AG04449 (cell line): ENCODE measurements at regions not wholly inside any gene's neighbourhood (a gene's known extent, or its start where the extent isn't known, plus 50 kb on each side); places are given as distances from the start of the nearest gene placed in this dataset.

Experiments used
- CTCF ChIA-PET: fragments of 350-600 bp; formaldehyde crosslinking; extraction: SDS; loops from one replicate; lab custom pipeline; 2021; ENCODE audit warnings: antibody characterized with exemption; lab: Yijun Ruan, JAX
- POLR2A ChIA-PET: fragments of 400-600, 350-600 bp; formaldehyde crosslinking; extraction: SDS; loops from one replicate; lab custom pipeline; 2020; ENCODE audit warnings: antibody characterized with exemption, inconsistent platforms; lab: Yijun Ruan, JAX
- DNase-seq: peaks from one replicate; pipeline ENCODE4 v3.0.0-alpha.2; 2010; ENCODE audit warnings: low read depth, low spot score
- H3K4me3 ChIP-seq: 2 replicates; pipeline ENCODE4 v1.5.1; 2011; ENCODE audit warnings: low read depth, mild to moderate bottlenecking, control low read depth, low read length
- TF ChIP-seq, protein P1 (sequence below): IDR thresholded peaks from one replicate; pipeline ENCODE4 v1.5.1; 2011; ENCODE audit warnings: mild to moderate bottlenecking, moderate library complexity, low read length, control low read depth, inconsistent platforms; ENCODE audit not compliant: insufficient read depth; ENCODE audit errors: missing control alignments

DNA sequence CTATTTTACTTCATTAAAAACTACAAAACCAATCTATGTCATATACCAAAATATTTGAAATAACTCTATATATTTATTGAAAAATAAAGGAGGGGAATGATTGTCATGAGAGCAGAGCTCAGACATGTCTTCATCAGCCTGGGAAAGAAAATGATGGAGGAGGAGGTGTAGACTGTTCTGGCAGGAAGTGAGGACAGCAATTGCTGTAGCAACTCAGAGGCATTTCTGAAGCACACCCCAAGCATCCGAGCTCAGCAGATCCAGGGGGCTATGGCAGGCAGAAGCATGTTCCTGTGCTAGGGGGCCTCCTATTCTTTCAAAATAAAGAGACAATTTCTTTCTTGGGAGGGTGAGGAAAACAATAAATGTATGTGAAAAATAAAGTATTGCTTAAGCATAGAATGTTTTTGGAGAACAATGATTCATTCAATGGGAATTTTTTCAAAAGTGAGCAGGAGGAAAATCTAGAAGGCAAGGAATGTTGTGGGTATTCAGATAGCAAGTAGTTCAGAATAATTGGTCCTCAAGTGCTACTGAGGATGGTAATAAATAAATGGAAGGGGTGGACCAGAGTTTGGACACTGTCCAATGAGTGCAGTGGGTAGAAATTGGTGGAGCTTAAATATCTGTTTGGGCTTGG, 383.4 kb downstream of the CDH11 start:
- CTCF ChIA-PET, result interaction anchor here (1.0 kb wide), 1 partner anchor 10 kb away, joined by 3 read pairs; no protein-coding TSS in a partner anchor
- DNase-seq, result peak; percentile 64
- POLR2A ChIA-PET, result interaction anchor here (0.6 to 1.0 kb wide), 2 partner anchors 13 to 214 kb away, joined by 3 read pairs; no protein-coding TSS in a partner anchor
- no peak overlapping the region for H3K4me3 ChIP-seq
- TF ChIP-seq, protein P1, sequence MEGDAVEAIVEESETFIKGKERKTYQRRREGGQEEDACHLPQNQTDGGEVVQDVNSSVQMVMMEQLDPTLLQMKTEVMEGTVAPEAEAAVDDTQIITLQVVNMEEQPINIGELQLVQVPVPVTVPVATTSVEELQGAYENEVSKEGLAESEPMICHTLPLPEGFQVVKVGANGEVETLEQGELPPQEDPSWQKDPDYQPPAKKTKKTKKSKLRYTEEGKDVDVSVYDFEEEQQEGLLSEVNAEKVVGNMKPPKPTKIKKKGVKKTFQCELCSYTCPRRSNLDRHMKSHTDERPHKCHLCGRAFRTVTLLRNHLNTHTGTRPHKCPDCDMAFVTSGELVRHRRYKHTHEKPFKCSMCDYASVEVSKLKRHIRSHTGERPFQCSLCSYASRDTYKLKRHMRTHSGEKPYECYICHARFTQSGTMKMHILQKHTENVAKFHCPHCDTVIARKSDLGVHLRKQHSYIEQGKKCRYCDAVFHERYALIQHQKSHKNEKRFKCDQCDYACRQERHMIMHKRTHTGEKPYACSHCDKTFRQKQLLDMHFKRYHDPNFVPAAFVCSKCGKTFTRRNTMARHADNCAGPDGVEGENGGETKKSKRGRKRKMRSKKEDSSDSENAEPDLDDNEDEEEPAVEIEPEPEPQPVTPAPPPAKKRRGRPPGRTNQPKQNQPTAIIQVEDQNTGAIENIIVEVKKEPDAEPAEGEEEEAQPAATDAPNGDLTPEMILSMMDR, result no peak

DNA sequence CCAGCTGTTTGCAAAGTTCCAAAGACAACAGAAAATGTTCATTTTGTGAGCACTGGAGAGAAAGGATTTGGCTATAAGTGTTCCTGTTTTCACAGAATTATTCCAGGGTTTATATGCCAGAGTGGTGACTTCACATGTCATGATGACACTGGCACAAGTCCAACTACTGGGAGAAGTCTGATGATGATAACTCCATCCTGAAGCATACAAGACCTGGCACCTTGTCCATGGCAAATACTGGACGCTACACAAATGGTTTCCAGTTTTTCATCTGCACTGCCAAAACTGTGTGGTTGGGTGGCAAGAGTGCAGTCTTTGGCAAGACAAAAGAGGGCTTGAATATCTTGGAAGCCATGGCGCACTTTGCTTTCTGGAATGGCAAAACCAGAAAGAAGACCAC, 385.0 kb downstream of the CDH11 start:
- TF ChIP-seq, protein P1, result no peak
- H3K4me3 ChIP-seq, result no peak overlapping the region
- CTCF ChIA-PET, result no interaction called here
- no peak for DNase-seq
- POLR2A ChIA-PET, result no interaction called here

- ChIA-PET CTCF (no interaction called here), POLR2A (no interaction called here)
- H3K4me3 ChIP-seq, result no peak overlapping the region
- TF ChIP-seq, protein P1, result no peak
- DNase-seq, result no peak
Measured at GRCh38 chr16:64731891-64732290, 390.0 kb downstream of the CDH11 start.

- CTCF ChIA-PET, result no interaction called here
Measured at GRCh38 chr16:64730261-64730660, 391.6 kb downstream of the CDH11 start.

DNA sequence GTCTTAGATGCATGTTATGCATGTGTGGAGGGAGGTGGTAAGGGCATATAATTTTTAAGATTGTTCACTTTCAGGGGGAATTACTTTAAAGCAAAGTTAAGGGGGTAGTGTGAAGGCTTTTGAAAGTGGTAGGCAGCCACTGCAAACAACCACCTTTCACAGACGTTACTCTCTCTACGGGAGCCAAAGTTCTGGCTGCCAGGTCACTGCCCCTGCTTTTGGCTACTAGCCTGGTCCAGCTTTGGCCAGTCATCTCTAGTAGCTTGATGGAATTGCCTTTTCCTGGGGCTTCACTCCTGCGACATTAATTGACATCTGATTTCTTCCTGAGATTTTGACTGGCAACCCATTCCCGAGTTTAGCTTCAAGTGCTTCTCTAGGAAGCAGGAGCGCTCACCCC, 397.5 kb downstream of the CDH11 start:
- POLR2A ChIA-PET, result no interaction called here
- TF ChIP-seq, protein P1, result no peak
- H3K4me3 ChIP-seq, result no peak overlapping the region
- CTCF ChIA-PET, result no interaction called here
- no peak for DNase-seq

More at GRCh38 chr16:64730261-64730660, 391.6 kb downstream of the CDH11 start:
- DNase-seq, result no peak
- TF ChIP-seq, protein P1, result no peak
- POLR2A ChIA-PET, result no interaction called here
- no peak overlapping the region for H3K4me3 ChIP-seq

- ChIA-PET POLR2A (no interaction called here), CTCF (no interaction called here)
- H3K4me3 ChIP-seq, result no peak overlapping the region
- DNase-seq, result no peak
- TF ChIP-seq, protein P1, result no peak
Measured at GRCh38 chr16:64718486-64718885, 403.4 kb downstream of the CDH11 start.
